ENCODE measurements at regions not wholly inside any gene's neighbourhood (a gene's known extent, or its start where the extent isn't known, plus 50 kb on each side); places are given as distances from the start of the nearest gene placed in this dataset.
A peak's percentile ranks its signal among the peaks of the same experiment; 100 is the strongest.

- FAIRE-seq (no peak), DNase-seq (ENCODE audit: low read depth) (no peak)
- TF ChIP-seq, protein P1, sequence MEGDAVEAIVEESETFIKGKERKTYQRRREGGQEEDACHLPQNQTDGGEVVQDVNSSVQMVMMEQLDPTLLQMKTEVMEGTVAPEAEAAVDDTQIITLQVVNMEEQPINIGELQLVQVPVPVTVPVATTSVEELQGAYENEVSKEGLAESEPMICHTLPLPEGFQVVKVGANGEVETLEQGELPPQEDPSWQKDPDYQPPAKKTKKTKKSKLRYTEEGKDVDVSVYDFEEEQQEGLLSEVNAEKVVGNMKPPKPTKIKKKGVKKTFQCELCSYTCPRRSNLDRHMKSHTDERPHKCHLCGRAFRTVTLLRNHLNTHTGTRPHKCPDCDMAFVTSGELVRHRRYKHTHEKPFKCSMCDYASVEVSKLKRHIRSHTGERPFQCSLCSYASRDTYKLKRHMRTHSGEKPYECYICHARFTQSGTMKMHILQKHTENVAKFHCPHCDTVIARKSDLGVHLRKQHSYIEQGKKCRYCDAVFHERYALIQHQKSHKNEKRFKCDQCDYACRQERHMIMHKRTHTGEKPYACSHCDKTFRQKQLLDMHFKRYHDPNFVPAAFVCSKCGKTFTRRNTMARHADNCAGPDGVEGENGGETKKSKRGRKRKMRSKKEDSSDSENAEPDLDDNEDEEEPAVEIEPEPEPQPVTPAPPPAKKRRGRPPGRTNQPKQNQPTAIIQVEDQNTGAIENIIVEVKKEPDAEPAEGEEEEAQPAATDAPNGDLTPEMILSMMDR (IDR thresholded peaks at IDR 0.05; ENCODE audit: insufficient read depth, low read length, severe bottlenecking), result no peak
- H3K36me3 ChIP-seq (ENCODE audit: control insufficient read depth, insufficient read depth, low read length), result no peaks in the 10 kb centered on the region
- H3K4me3 ChIP-seq (ENCODE audit: low read depth, low read length), result no peak overlapping the region
- H3K27me3 ChIP-seq (ENCODE audit: control insufficient read depth, insufficient read depth, low read length), result no peaks in the 10 kb centered on the region
Measured at GRCh38 chr15:35771746-35772442, 225.9 kb upstream of the DPH6 start.

GRCh38 chr15:35774653-35775052 is 228.7 kb upstream of the DPH6 start:
- no peak for FAIRE-seq
- no peak for DNase-seq (ENCODE audit: low read depth)
- H3K4me3 ChIP-seq (ENCODE audit: low read depth, low read length), result no peak overlapping the region
- no peaks in the 10 kb centered on the region for H3K36me3 ChIP-seq (ENCODE audit: control insufficient read depth, insufficient read depth, low read length)
- TF ChIP-seq, protein P1 (IDR thresholded peaks at IDR 0.05; ENCODE audit: insufficient read depth, low read length, severe bottlenecking), result no peak
- H3K27me3 ChIP-seq (ENCODE audit: control insufficient read depth, insufficient read depth, low read length), result no peaks in the 10 kb centered on the region

GRCh38 chr15:35775471-35775870 is 229.5 kb upstream of the DPH6 start:
- Histone ChIP-seq H3K27me3 (ENCODE audit: control insufficient read depth, insufficient read depth, low read length) (no peaks in the 10 kb centered on the region), H3K4me3 (ENCODE audit: low read depth, low read length) (no peak overlapping the region), H3K36me3 (ENCODE audit: control insufficient read depth, insufficient read depth, low read length) (no peaks in the 10 kb centered on the region)
- DNase-seq (ENCODE audit: low read depth), result no peak
- no peak for FAIRE-seq
- TF ChIP-seq, protein P1 (IDR thresholded peaks at IDR 0.05; ENCODE audit: insufficient read depth, low read length, severe bottlenecking), result no peak

GRCh38 chr15:35777061-35777460 is 231.1 kb upstream of the DPH6 start:
- H3K4me3 ChIP-seq (ENCODE audit: low read depth, low read length), result no peak overlapping the region
- FAIRE-seq (no peak), DNase-seq (ENCODE audit: low read depth) (no peak)
- H3K27me3 ChIP-seq (ENCODE audit: control insufficient read depth, insufficient read depth, low read length), result no peaks in the 10 kb centered on the region
- TF ChIP-seq, protein P1 (IDR thresholded peaks at IDR 0.05; ENCODE audit: insufficient read depth, low read length, severe bottlenecking), result no peak
- H3K36me3 ChIP-seq (ENCODE audit: control insufficient read depth, insufficient read depth, low read length), result no peaks in the 10 kb centered on the region

DNA sequence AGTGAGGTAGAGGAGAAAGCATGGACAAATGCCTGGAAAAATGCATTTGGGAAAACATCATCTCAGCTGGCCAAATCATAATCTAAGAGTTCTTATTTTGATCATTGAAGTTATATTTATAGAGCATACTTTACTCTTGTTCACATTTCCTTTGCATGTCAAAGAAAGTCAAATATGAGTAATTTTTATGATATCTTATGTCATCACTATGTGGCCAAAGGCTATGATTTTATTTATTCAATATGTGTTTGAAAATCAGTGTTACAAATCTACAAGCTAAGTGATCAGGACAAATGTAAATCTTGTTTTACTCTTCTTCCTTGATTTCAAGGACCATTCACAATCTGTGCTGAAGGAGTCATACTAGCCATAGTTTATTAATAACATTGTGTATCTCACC is 237.2 kb upstream of the DPH6 start:
- FAIRE-seq (no peak), DNase-seq (ENCODE audit: low read depth) (peak; percentile 9)
- TF ChIP-seq, protein P1 (IDR thresholded peaks at IDR 0.05; ENCODE audit: insufficient read depth, low read length, severe bottlenecking), result no peak
- Histone ChIP-seq H3K36me3 (ENCODE audit: control insufficient read depth, insufficient read depth, low read length) (no peaks in the 10 kb centered on the region), H3K27me3 (ENCODE audit: control insufficient read depth, insufficient read depth, low read length) (no peaks in the 10 kb centered on the region), H3K4me3 (ENCODE audit: low read depth, low read length) (no peak overlapping the region)

- FAIRE-seq, result no peak
- Histone ChIP-seq H3K4me3 (ENCODE audit: low read depth, low read length) (no peak overlapping the region), H3K36me3 (ENCODE audit: control insufficient read depth, insufficient read depth, low read length) (no peaks in the 10 kb centered on the region), H3K27me3 (ENCODE audit: control insufficient read depth, insufficient read depth, low read length) (no peaks in the 10 kb centered on the region)
- TF ChIP-seq, protein P1 (IDR thresholded peaks at IDR 0.05; ENCODE audit: insufficient read depth, low read length, severe bottlenecking), result no peak
- no peak for DNase-seq (ENCODE audit: low read depth)
Measured at GRCh38 chr15:35784745-35785144, 238.8 kb upstream of the DPH6 start.
